ENCODE measurements at regions not wholly inside any gene's neighbourhood (a gene's known extent, or its start where the extent isn't known, plus 50 kb on each side); places are given as distances from the start of the nearest gene placed in this dataset.

DNA sequence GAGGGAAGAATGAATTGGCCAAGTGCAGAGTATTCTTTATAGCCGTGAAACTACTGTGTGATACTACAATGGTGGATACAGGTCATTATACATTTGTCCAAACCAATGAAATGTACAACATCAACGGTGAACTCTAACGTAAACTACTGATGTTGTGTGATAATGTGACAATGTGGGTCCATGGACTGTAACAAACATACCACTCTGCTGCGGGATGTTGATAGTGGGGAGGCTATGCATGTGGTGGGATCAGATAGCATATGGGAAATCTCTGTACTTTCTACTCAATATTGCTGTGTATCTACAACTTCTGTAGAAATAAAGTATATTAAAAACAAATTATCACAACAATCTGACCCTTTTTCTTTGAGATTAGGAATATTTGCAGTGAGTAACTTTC lies 101.1 kb downstream of the TEX13C start:
- Histone ChIP-seq H3K9ac (ENCODE audit: low read length) (no peak overlapping the region), H3K9me3 (ENCODE audit: low read length) (no peaks in the 10 kb centered on the region), H3K9me2 (ENCODE audit: low read depth, low read length) (no peaks in the 10 kb centered on the region), H4K20me1 (ENCODE audit: insufficient read depth, low read length) (no peaks in the 10 kb centered on the region), H3K36me3 (ENCODE audit: insufficient read depth, low read length) (no peaks in the 10 kb centered on the region), H3K27ac (ENCODE audit: low read depth, low read length, poor library complexity, severe bottlenecking) (no peak overlapping the region), H3K4me1 (ENCODE audit: insufficient read depth, low read length, severe bottlenecking) (no peaks in the 10 kb centered on the region), H3K79me2 (ENCODE audit: insufficient read depth, low read length) (no peaks in the 10 kb centered on the region), H3K27me3 (ENCODE audit: insufficient read depth, low read length) (no peaks in the 10 kb centered on the region), H3F3A (ENCODE audit: insufficient read depth, low read length) (no peaks in the 10 kb centered on the region), H2AFZ (ENCODE audit: low read length) (no peak overlapping the region), H3K4me3 (ENCODE audit: low read depth, low read length, poor library complexity, severe bottlenecking) (no peak overlapping the region), H3K4me2 (ENCODE audit: low read length) (no peak overlapping the region)
- TF ChIP-seq, protein P1, sequence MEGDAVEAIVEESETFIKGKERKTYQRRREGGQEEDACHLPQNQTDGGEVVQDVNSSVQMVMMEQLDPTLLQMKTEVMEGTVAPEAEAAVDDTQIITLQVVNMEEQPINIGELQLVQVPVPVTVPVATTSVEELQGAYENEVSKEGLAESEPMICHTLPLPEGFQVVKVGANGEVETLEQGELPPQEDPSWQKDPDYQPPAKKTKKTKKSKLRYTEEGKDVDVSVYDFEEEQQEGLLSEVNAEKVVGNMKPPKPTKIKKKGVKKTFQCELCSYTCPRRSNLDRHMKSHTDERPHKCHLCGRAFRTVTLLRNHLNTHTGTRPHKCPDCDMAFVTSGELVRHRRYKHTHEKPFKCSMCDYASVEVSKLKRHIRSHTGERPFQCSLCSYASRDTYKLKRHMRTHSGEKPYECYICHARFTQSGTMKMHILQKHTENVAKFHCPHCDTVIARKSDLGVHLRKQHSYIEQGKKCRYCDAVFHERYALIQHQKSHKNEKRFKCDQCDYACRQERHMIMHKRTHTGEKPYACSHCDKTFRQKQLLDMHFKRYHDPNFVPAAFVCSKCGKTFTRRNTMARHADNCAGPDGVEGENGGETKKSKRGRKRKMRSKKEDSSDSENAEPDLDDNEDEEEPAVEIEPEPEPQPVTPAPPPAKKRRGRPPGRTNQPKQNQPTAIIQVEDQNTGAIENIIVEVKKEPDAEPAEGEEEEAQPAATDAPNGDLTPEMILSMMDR (IDR thresholded peaks at IDR 0.05; ENCODE audit: low read length), result no peak
- no peak for TF ChIP-seq EZH2 (IDR thresholded peaks at IDR 0.05; ENCODE audit: borderline replicate concordance, low read length)

DNA sequence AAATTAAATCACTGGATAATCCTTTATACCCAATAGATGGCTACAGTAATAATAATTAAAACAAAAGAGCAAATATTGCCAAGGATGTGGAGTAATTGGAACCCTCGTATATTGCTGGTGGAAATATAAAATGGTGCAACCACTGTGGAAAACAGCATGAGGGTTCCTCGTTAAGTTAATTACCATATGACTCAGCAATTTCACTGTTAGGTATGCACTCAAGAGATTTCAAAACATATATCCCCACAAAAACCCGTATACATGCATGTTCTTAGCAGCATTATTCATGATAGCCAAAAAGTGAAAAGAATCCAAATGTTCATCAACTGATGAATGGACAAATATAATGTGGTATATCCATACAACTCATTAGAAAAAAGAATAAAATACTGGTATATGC lies 103.3 kb downstream of the TEX13C start:
- Histone ChIP-seq H4K20me1 (ENCODE audit: insufficient read depth, low read length) (no peaks in the 10 kb centered on the region), H3F3A (ENCODE audit: insufficient read depth, low read length) (no peaks in the 10 kb centered on the region), H2AFZ (ENCODE audit: low read length) (no peak overlapping the region), H3K4me3 (ENCODE audit: low read depth, low read length, poor library complexity, severe bottlenecking) (no peak overlapping the region), H3K79me2 (ENCODE audit: insufficient read depth, low read length) (no peaks in the 10 kb centered on the region), H3K9ac (ENCODE audit: low read length) (no peak overlapping the region), H3K9me2 (ENCODE audit: low read depth, low read length) (no peaks in the 10 kb centered on the region), H3K4me1 (ENCODE audit: insufficient read depth, low read length, severe bottlenecking) (no peaks in the 10 kb centered on the region), H3K4me2 (ENCODE audit: low read length) (no peak overlapping the region), H3K27me3 (ENCODE audit: insufficient read depth, low read length) (no peaks in the 10 kb centered on the region), H3K36me3 (ENCODE audit: insufficient read depth, low read length) (no peaks in the 10 kb centered on the region), H3K27ac (ENCODE audit: low read depth, low read length, poor library complexity, severe bottlenecking) (no peak overlapping the region), H3K9me3 (ENCODE audit: low read length) (no peaks in the 10 kb centered on the region)
- no peak for TF ChIP-seq EZH2 (IDR thresholded peaks at IDR 0.05; ENCODE audit: borderline replicate concordance, low read length)
- TF ChIP-seq, protein P1 (IDR thresholded peaks at IDR 0.05; ENCODE audit: low read length), result no peak

DNA sequence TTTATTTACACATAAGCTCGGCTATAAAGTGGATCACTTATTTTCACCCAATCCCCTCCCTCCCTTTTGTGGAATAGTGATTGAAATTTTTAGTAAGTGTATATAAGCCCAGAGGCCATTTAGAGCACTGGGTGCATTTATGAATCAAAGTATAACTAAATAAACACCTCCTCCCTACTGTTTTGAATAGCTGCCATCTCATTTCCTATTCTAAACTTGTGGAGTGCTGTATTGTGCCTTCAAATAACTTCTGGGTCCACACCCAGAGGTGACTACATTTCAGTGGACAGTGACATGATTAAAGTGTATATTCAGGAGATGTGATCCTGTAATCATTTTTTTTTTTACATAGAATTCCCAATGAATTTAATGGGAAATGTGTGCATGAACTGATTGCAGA lies 104.9 kb downstream of the TEX13C start:
- Histone ChIP-seq H3K27ac (ENCODE audit: low read depth, low read length, poor library complexity, severe bottlenecking) (no peak overlapping the region), H3F3A (ENCODE audit: insufficient read depth, low read length) (no peaks in the 10 kb centered on the region)
- no peak for TF ChIP-seq EZH2 (IDR thresholded peaks at IDR 0.05; ENCODE audit: borderline replicate concordance, low read length)

DNA sequence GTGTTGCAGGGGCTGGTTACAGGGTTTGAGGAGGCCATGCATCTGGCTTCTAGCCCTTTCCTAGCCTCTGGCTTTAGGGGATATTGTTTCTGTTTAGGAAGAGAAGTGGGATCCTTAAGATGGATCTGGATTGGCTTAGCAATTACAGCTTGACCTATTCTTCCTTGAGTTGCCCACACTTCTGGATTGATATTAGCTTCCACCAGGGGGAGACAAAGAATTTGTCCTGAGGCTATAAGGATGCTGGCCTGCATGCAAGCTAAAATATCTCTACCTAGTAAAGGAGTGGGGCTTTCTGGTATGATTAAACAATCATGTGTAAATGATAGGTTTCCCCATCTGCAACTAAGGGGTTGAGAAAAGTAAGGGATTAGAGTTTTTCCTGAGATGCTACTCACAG lies 117.2 kb downstream of the TEX13C start:
- H3K4me2 ChIP-seq (ENCODE audit: low read length), result no peak overlapping the region
- no peaks in the 10 kb centered on the region for H3K9me2 ChIP-seq (ENCODE audit: low read depth, low read length)
- H3K4me3 ChIP-seq (ENCODE audit: low read depth, low read length, poor library complexity, severe bottlenecking), result no peak overlapping the region
- no peak overlapping the region for H2AFZ ChIP-seq (ENCODE audit: low read length)
- H3K27ac ChIP-seq (ENCODE audit: low read depth, low read length, poor library complexity, severe bottlenecking), result no peak overlapping the region
- H3K79me2 ChIP-seq (ENCODE audit: insufficient read depth, low read length), result no peaks in the 10 kb centered on the region
- no peaks in the 10 kb centered on the region for H3K36me3 ChIP-seq (ENCODE audit: insufficient read depth, low read length)
- no peak for TF ChIP-seq EZH2 (IDR thresholded peaks at IDR 0.05; ENCODE audit: borderline replicate concordance, low read length)
- TF ChIP-seq, protein P1 (IDR thresholded peaks at IDR 0.05; ENCODE audit: low read length), result peak; percentile 36; the same call in 1 of the 2 replicates
- H4K20me1 ChIP-seq (ENCODE audit: insufficient read depth, low read length), result no peaks in the 10 kb centered on the region
- H3F3A ChIP-seq (ENCODE audit: insufficient read depth, low read length), result no peaks in the 10 kb centered on the region
- no peaks in the 10 kb centered on the region for H3K4me1 ChIP-seq (ENCODE audit: insufficient read depth, low read length, severe bottlenecking)
- H3K9me3 ChIP-seq (ENCODE audit: low read length), result no peaks in the 10 kb centered on the region
- no peak overlapping the region for H3K9ac ChIP-seq (ENCODE audit: low read length)
- H3K27me3 ChIP-seq (ENCODE audit: insufficient read depth, low read length), result no peaks in the 10 kb centered on the region

More for the DNA sequence above, 104.9 kb downstream of the TEX13C start:
- H3K9me2 ChIP-seq (ENCODE audit: low read depth, low read length), result no peaks in the 10 kb centered on the region
- H3K4me3 ChIP-seq (ENCODE audit: low read depth, low read length, poor library complexity, severe bottlenecking), result no peak overlapping the region
- H3K4me1 ChIP-seq (ENCODE audit: insufficient read depth, low read length, severe bottlenecking), result no peaks in the 10 kb centered on the region
- H4K20me1 ChIP-seq (ENCODE audit: insufficient read depth, low read length), result no peaks in the 10 kb centered on the region
- no peaks in the 10 kb centered on the region for H3K27me3 ChIP-seq (ENCODE audit: insufficient read depth, low read length)
- H3K9me3 ChIP-seq (ENCODE audit: low read length), result no peaks in the 10 kb centered on the region
- H3K4me2 ChIP-seq (ENCODE audit: low read length), result no peak overlapping the region
- H3K36me3 ChIP-seq (ENCODE audit: insufficient read depth, low read length), result no peaks in the 10 kb centered on the region
- no peak overlapping the region for H2AFZ ChIP-seq (ENCODE audit: low read length)
- no peaks in the 10 kb centered on the region for H3K79me2 ChIP-seq (ENCODE audit: insufficient read depth, low read length)
- no peak overlapping the region for H3K9ac ChIP-seq (ENCODE audit: low read length)
